Suprapubic skin (tissue), 4 donors: ENCODE measurements at regions not wholly inside any gene's neighbourhood (a gene's known extent, or its start where the extent isn't known, plus 50 kb on each side); places are given as distances from the start of the nearest gene placed in this dataset.

Experiments
- DNase-seq, 2 donors: peaks; one replicate each; pipeline ENCODE4 v3.0.0-alpha.2; 2019; ENCODE audit warnings: low spot score in 2 of 2
- H3K27ac ChIP-seq: fragments of 200-600 bp; sonication (generic); one replicate; pipeline ENCODE4 v1.5.1; 2019
- H3K27me3 ChIP-seq: fragments of 200-600 bp; sonication (generic); one replicate; pipeline ENCODE4 v1.5.1; 2019
- H3K36me3 ChIP-seq: fragments of 200-600 bp; sonication (generic); one replicate; pipeline ENCODE4 v1.5.1; 2019
- H3K4me1 ChIP-seq: fragments of 200-600 bp; sonication (generic); one replicate; pipeline ENCODE4 v1.5.1; 2019
- H3K4me3 ChIP-seq: fragments of 200-600 bp; sonication (generic); one replicate; pipeline ENCODE4 v1.5.1; 2019; ENCODE audit warnings: mild to moderate bottlenecking
- H3K9me3 ChIP-seq: fragments of 200-600 bp; sonication (generic); one replicate; pipeline ENCODE4 v1.5.1; 2019
- CTCF ChIP-seq, 2 donors: fragments of 200-600 bp in 1 of 2; fragments of 450-650 bp in 1 of 2; sonication (generic) in 1 of 2; IDR thresholded peaks; one replicate each; pipeline ENCODE4 v1.5.1; 2016 to 2019; ENCODE audit warnings: antibody characterized with exemption in 2 of 2, mild to moderate bottlenecking in 1 of 2, moderate library complexity in 1 of 2
- EP300 ChIP-seq: sonication (generic); formaldehyde crosslinking; IDR thresholded peaks from one replicate; pipeline ENCODE4 v1.6.1; 2017; ENCODE audit warnings: antibody characterized with exemption
- POLR2A ChIP-seq, 2 donors: fragments of 450-650 bp; IDR thresholded peaks; one replicate each; pipeline ENCODE4 v1.6.1; 2017; ENCODE audit warnings: antibody characterized with exemption in 2 of 2, mild to moderate bottlenecking in 2 of 2, moderate library complexity in 2 of 2
- POLR2AphosphoS5 ChIP-seq, 3 donors: sonication (generic); formaldehyde crosslinking; IDR thresholded peaks; one replicate each; pipeline ENCODE4 v1.6.1; 2017; ENCODE audit warnings: antibody characterized with exemption in 3 of 3
- WGBS: methylation state at CpG from one replicate; pipeline ENCODE4 v1.1.5; 2018; 5-methylcytosine and 5-hydroxymethylcytosine counted together

GRCh38 chr11:37484298-37484697, 886.3 kb upstream of the RAG2 start:
- no peaks in the 10 kb centered on the region for H3K27me3 ChIP-seq
- H3K9me3 ChIP-seq: no peaks in the 10 kb centered on the region
- no peak overlapping the region for H3K4me3 ChIP-seq
- H3K27ac ChIP-seq: no peak overlapping the region
- H3K36me3 ChIP-seq: no peaks in the 10 kb centered on the region
- no peaks in the 10 kb centered on the region for H3K4me1 ChIP-seq
- no peak for TF ChIP-seq CTCF (IDR thresholded peaks at IDR 0.05)
- no peak for TF ChIP-seq POLR2AphosphoS5 (IDR thresholded peaks at IDR 0.05)
- no peak for TF ChIP-seq POLR2A (IDR thresholded peaks at IDR 0.05)
- TF ChIP-seq EP300: no peak
- no peak for DNase-seq

GRCh38 chr11:37483761-37484160, 885.7 kb upstream of the RAG2 start:
- Histone ChIP-seq H3K36me3 (no peaks in the 10 kb centered on the region), H3K27ac (no peak overlapping the region), H3K9me3 (no peaks in the 10 kb centered on the region), H3K4me3 (no peak overlapping the region), H3K27me3 (no peaks in the 10 kb centered on the region), H3K4me1 (no peaks in the 10 kb centered on the region)
- TF ChIP-seq POLR2AphosphoS5 (IDR thresholded peaks at IDR 0.05) (no peak), EP300 (no peak), CTCF (IDR thresholded peaks at IDR 0.05) (no peak), POLR2A (IDR thresholded peaks at IDR 0.05) (no peak)
- WGBS: 63% methylated on average over 1 of the region's 1 CpG
- DNase-seq: no peak

GRCh38 chr11:37474889-37475288, 876.9 kb upstream of the RAG2 start:
- TF ChIP-seq POLR2A (IDR thresholded peaks at IDR 0.05): no peak
- no peak for TF ChIP-seq CTCF (IDR thresholded peaks at IDR 0.05)
- TF ChIP-seq POLR2AphosphoS5 (IDR thresholded peaks at IDR 0.05): no peak
- TF ChIP-seq EP300: no peak
- Histone ChIP-seq H3K36me3 (no peaks in the 10 kb centered on the region), H3K27me3 (no peaks in the 10 kb centered on the region), H3K4me1 (no peaks in the 10 kb centered on the region), H3K9me3 (no peaks in the 10 kb centered on the region), H3K4me3 (no peak overlapping the region), H3K27ac (no peak overlapping the region)
- DNase-seq: no peak
- WGBS: 24% methylated on average over 2 of the region's 2 CpGs

GRCh38 chr11:37468344-37468743, 870.3 kb upstream of the RAG2 start:
- Histone ChIP-seq H3K27ac (no peak overlapping the region), H3K27me3 (no peaks in the 10 kb centered on the region), H3K4me1 (no peaks in the 10 kb centered on the region), H3K36me3 (no peaks in the 10 kb centered on the region), H3K9me3 (no peaks in the 10 kb centered on the region), H3K4me3 (no peak overlapping the region)
- TF ChIP-seq CTCF (IDR thresholded peaks at IDR 0.05) (no peak), EP300 (no peak), POLR2A (IDR thresholded peaks at IDR 0.05) (no peak), POLR2AphosphoS5 (IDR thresholded peaks at IDR 0.05) (no peak)
- no peak for DNase-seq
- 88% methylated on average over 4 of the region's 4 CpGs for WGBS

- no peaks in the 10 kb centered on the region for H3K9me3 ChIP-seq
- DNase-seq: no peak
- H3K27ac ChIP-seq: no peak overlapping the region
- no peaks in the 10 kb centered on the region for H3K36me3 ChIP-seq
- no peaks in the 10 kb centered on the region for H3K4me1 ChIP-seq
- no peaks in the 10 kb centered on the region for H3K27me3 ChIP-seq
- H3K4me3 ChIP-seq: no peak overlapping the region
- TF ChIP-seq EP300 (no peak), POLR2A (IDR thresholded peaks at IDR 0.05) (no peak), CTCF (IDR thresholded peaks at IDR 0.05) (no peak), POLR2AphosphoS5 (IDR thresholded peaks at IDR 0.05) (no peak)
Measured at GRCh38 chr11:37465221-37465620, 867.2 kb upstream of the RAG2 start.
